ENCODE measurements at regions not wholly inside any gene's neighbourhood (a gene's known extent, or its start where the extent isn't known, plus 50 kb on each side); places are given as distances from the start of the nearest gene placed in this dataset.

GRCh38 chr3:80094589-80094988 lies 326.8 kb upstream of the ROBO1 start:
- TF ChIP-seq CTCF (IDR thresholded peaks at IDR 0.05) (no peak), POLR2A (IDR thresholded peaks at IDR 0.05) (no peak)

Data from Peyer's patch (tissue), 4 donors.